ENCODE measurements at regions not wholly inside any gene's neighbourhood (a gene's known extent, or its start where the extent isn't known, plus 50 kb on each side); places are given as distances from the start of the nearest gene placed in this dataset.

- 41 to 61% (median 55%) methylated on average over 3 of the region's 3 CpGs for WGBS, 3 donors
- no peaks in the 10 kb centered on the region for H3K36me3 ChIP-seq
- no peak for DNase-seq
- H3K4me1 ChIP-seq (ENCODE audit: insufficient read depth) = no peaks in the 10 kb centered on the region
- no peaks in the 10 kb centered on the region for H3K9me3 ChIP-seq
- TF ChIP-seq, protein P1, sequence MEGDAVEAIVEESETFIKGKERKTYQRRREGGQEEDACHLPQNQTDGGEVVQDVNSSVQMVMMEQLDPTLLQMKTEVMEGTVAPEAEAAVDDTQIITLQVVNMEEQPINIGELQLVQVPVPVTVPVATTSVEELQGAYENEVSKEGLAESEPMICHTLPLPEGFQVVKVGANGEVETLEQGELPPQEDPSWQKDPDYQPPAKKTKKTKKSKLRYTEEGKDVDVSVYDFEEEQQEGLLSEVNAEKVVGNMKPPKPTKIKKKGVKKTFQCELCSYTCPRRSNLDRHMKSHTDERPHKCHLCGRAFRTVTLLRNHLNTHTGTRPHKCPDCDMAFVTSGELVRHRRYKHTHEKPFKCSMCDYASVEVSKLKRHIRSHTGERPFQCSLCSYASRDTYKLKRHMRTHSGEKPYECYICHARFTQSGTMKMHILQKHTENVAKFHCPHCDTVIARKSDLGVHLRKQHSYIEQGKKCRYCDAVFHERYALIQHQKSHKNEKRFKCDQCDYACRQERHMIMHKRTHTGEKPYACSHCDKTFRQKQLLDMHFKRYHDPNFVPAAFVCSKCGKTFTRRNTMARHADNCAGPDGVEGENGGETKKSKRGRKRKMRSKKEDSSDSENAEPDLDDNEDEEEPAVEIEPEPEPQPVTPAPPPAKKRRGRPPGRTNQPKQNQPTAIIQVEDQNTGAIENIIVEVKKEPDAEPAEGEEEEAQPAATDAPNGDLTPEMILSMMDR (IDR thresholded peaks at IDR 0.05) = no peak
- TF ChIP-seq POLR2A (IDR thresholded peaks at IDR 0.05) = no peak
- no peak for TF ChIP-seq EP300 (IDR thresholded peaks at IDR 0.05)
- H3K27ac ChIP-seq = no peak overlapping the region
- H3K27me3 ChIP-seq = no peaks in the 10 kb centered on the region
- intact Hi-C loops (cut with DNase I) = no loop called here
- H3K4me3 ChIP-seq = no peak overlapping the region
Observed at GRCh38 chr9:29556317-29556716, 1983.0 kb upstream of the C9orf72 start.

DNA sequence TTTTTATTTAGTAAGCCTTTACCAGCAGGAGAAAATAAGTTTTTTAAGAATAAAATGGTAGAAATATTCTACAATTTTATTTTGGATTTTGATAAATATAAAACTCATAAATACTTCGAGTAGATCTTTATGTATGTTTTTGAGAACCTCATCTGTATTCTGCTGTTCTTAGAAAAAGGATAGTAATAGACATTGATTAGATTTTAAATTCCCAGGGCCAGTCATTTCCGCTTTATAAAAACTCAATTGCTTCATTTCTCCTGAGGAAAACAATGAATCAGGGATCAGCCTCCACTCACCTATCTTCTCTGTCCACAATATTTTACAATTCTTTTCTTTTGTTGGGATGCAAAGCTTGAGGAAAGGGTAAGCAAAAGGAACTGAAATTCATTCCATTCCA lies 1983.5 kb upstream of the C9orf72 start:
- 76 to 84% (median 82%) methylated on average over 2 of the region's 2 CpGs for WGBS, 3 donors
- Histone ChIP-seq H3K27ac (no peak overlapping the region), H3K27me3 (no peaks in the 10 kb centered on the region), H3K36me3 (no peaks in the 10 kb centered on the region), H3K4me1 (ENCODE audit: insufficient read depth) (no peaks in the 10 kb centered on the region), H3K4me3 (no peak overlapping the region), H3K9me3 (no peaks in the 10 kb centered on the region)
- TF ChIP-seq POLR2A (IDR thresholded peaks at IDR 0.05) (no peak), EP300 (IDR thresholded peaks at IDR 0.05) (no peak)
- TF ChIP-seq, protein P1 (IDR thresholded peaks at IDR 0.05) = no peak
- intact Hi-C loops (cut with DNase I) = no loop called here
- no peak for DNase-seq

DNA sequence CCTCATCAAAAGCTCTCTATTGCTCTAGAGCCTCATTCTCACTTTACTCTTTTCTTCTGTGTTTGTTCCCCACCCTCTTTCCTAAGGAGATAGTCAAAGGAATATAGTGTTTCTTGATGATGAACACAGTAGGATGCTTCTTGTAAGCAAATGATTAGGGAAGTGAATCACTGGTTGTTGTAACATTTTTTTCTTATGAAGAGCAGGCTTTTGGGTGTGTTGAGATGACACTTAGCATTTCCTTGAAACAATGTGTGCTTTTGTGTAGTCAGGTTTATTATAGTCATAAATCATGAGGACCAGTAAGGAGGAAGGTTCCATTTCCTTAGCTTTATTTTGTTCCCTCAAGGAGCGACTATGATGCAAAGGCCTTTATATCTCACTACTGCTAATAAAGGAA lies 1991.3 kb upstream of the C9orf72 start:
- Histone ChIP-seq H3K9me3 (no peaks in the 10 kb centered on the region), H3K4me1 (ENCODE audit: insufficient read depth) (no peaks in the 10 kb centered on the region), H3K27me3 (no peaks in the 10 kb centered on the region), H3K36me3 (no peaks in the 10 kb centered on the region), H3K4me3 (no peak overlapping the region), H3K27ac (no peak overlapping the region)
- 39 to 75% (median 40%) methylated on average over 1 of the region's 1 CpG for WGBS, 3 donors
- no peak for TF ChIP-seq EP300 (IDR thresholded peaks at IDR 0.05)
- TF ChIP-seq POLR2A (IDR thresholded peaks at IDR 0.05) = no peak
- TF ChIP-seq, protein P1 (IDR thresholded peaks at IDR 0.05) = no peak
- DNase-seq = no peak
- intact Hi-C loops (cut with DNase I) = no loop called here

DNA sequence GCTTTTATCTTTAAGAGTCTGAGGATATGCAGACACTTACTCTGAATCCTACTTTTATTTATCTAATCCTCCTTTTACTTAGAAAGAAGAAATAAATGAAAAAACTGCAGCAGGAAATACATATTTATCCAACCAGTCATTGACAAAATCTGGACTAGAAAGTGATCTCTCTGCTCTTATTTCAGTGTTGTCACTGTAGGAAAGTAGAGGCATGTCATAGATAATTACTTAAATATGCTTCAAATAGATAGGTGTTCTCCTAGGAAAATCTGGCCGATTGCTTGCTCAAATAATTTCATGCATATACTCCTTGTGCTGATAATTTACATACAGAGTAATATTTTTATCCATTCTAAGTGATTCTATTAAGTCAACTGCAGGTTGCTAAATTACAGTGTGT lies 2001.9 kb upstream of the C9orf72 start:
- no peak for DNase-seq
- TF ChIP-seq EP300 (IDR thresholded peaks at IDR 0.05) (no peak), POLR2A (IDR thresholded peaks at IDR 0.05) (no peak)
- TF ChIP-seq, protein P1 (IDR thresholded peaks at IDR 0.05) = no peak
- H3K27me3 ChIP-seq = no peaks in the 10 kb centered on the region
- H3K27ac ChIP-seq = no peak overlapping the region
- no peak overlapping the region for H3K4me3 ChIP-seq
- no peaks in the 10 kb centered on the region for H3K4me1 ChIP-seq (ENCODE audit: insufficient read depth)
- intact Hi-C loops (cut with DNase I) = no loop called here
- no peaks in the 10 kb centered on the region for H3K36me3 ChIP-seq
- no peaks in the 10 kb centered on the region for H3K9me3 ChIP-seq
- WGBS, 3 donors = 19 to 41% (median 21%) methylated on average over 1 of the region's 1 CpG

GRCh38 chr9:29588361-29588760 lies 2015.1 kb upstream of the C9orf72 start:
- Histone ChIP-seq H3K36me3 (no peaks in the 10 kb centered on the region), H3K4me1 (ENCODE audit: insufficient read depth) (no peaks in the 10 kb centered on the region), H3K4me3 (no peak overlapping the region), H3K9me3 (no peaks in the 10 kb centered on the region), H3K27ac (no peak overlapping the region), H3K27me3 (no peaks in the 10 kb centered on the region)
- intact Hi-C loops (cut with DNase I) = no loop called here
- WGBS, 3 donors = 57 to 72% (median 66%) methylated on average over 2 of the region's 2 CpGs
- TF ChIP-seq, protein P1 (IDR thresholded peaks at IDR 0.05) = no peak
- TF ChIP-seq POLR2A (IDR thresholded peaks at IDR 0.05) (no peak), EP300 (IDR thresholded peaks at IDR 0.05) (no peak)
- no peak for DNase-seq

Measured in ovary (tissue), 7 donors.